GM18505 (cell line): ENCODE measurements at regions not wholly inside any gene's neighbourhood (a gene's known extent, or its start where the extent isn't known, plus 50 kb on each side); places are given as distances from the start of the nearest gene placed in this dataset.
"Not testable (repeated sequence)": the region's sequence is repeated elsewhere in the genome, so short reads cannot be mapped to it uniquely, and the experiment has no call there.

ENCODE experiments used
- ATAC-seq: cut with Tn5 transposase; IDR thresholded peaks from one replicate; pipeline ENCODE4 v1.9.1; 2021; ENCODE audit not compliant: unreplicated experiment
- POLR2A ChIP-seq: IDR thresholded peaks from 4 replicates; pipeline ENCODE4 v1.6.1; 2011; ENCODE audit warnings: borderline replicate concordance; ENCODE audit not compliant: insufficient read depth, insufficient read length; ENCODE audit errors: extremely low read depth

- no peak for ATAC-seq
- no peak for TF ChIP-seq POLR2A
Observed at GRCh38 chr13:109285586-109285985, 500.8 kb downstream of the IRS2 start.

- ATAC-seq: no peak
- TF ChIP-seq POLR2A: no peak
Observed at GRCh38 chr13:109281903-109282635, 504.3 kb downstream of the IRS2 start.

GRCh38 chr13:109281017-109281902 is 505.1 kb downstream of the IRS2 start:
- no peak for TF ChIP-seq POLR2A
- ATAC-seq: no peak

GRCh38 chr13:109276261-109276660 is 510.1 kb downstream of the IRS2 start:
- no peak for TF ChIP-seq POLR2A
- ATAC-seq: no peak

GRCh38 chr13:109275852-109276251 is 510.5 kb downstream of the IRS2 start:
- ATAC-seq: no peak
- TF ChIP-seq POLR2A: no peak

GRCh38 chr13:109275139-109275745 is 511.1 kb downstream of the IRS2 start:
- no peak for ATAC-seq
- no peak for TF ChIP-seq POLR2A

GRCh38 chr13:109274188-109274821 is 512.1 kb downstream of the IRS2 start:
- no peak for ATAC-seq
- no peak for TF ChIP-seq POLR2A

- ATAC-seq: no peak
- TF ChIP-seq POLR2A: no peak
Observed at GRCh38 chr13:109273326-109273751, 513.0 kb downstream of the IRS2 start.

- ATAC-seq: no peak
- TF ChIP-seq POLR2A: no peak
Observed at GRCh38 chr13:109272595-109273325, 513.6 kb downstream of the IRS2 start.

- ATAC-seq: no peak
- no peak for TF ChIP-seq POLR2A
Observed at GRCh38 chr13:109271555-109272541, 514.5 kb downstream of the IRS2 start.

GRCh38 chr13:109271061-109271460 is 515.3 kb downstream of the IRS2 start:
- ATAC-seq: no peak
- no peak for TF ChIP-seq POLR2A

- not testable (repeated sequence) for ATAC-seq
Observed at GRCh38 chr13:109269381-109269780, 517.0 kb downstream of the IRS2 start.

- ATAC-seq: not testable (repeated sequence)
Observed at GRCh38 chr13:109268492-109268891, 517.9 kb downstream of the IRS2 start.

GRCh38 chr13:109267400-109267799 is 519.0 kb downstream of the IRS2 start:
- not testable (repeated sequence) for ATAC-seq

GRCh38 chr13:109265438-109265742 is 521.0 kb downstream of the IRS2 start:
- not testable (repeated sequence) for ATAC-seq

- not testable (repeated sequence) for ATAC-seq
Observed at GRCh38 chr13:109264603-109265437, 521.6 kb downstream of the IRS2 start.
